GM12875 (cell line): ENCODE measurements at regions not wholly inside any gene's neighbourhood (a gene's known extent, or its start where the extent isn't known, plus 50 kb on each side); places are given as distances from the start of the nearest gene placed in this dataset.

Experiments used
- H3K4me3 ChIP-seq: one replicate; pipeline ENCODE4 v1.5.1; 2011; ENCODE audit warnings: low read depth, low read length, control low read depth
- CTCF ChIP-seq: IDR thresholded peaks from 2 replicates; pipeline ENCODE4 v1.5.1; 2011; ENCODE audit warnings: low read depth, mild to moderate bottlenecking, control low read depth, inconsistent platforms, low read length, moderate library complexity, borderline replicate concordance; ENCODE audit not compliant: insufficient read depth

- no peak overlapping the region for H3K4me3 ChIP-seq
- no peak for TF ChIP-seq CTCF
Measured at GRCh38 chr16:54645345-54645744, 285.3 kb upstream of the IRX5 start.

DNA sequence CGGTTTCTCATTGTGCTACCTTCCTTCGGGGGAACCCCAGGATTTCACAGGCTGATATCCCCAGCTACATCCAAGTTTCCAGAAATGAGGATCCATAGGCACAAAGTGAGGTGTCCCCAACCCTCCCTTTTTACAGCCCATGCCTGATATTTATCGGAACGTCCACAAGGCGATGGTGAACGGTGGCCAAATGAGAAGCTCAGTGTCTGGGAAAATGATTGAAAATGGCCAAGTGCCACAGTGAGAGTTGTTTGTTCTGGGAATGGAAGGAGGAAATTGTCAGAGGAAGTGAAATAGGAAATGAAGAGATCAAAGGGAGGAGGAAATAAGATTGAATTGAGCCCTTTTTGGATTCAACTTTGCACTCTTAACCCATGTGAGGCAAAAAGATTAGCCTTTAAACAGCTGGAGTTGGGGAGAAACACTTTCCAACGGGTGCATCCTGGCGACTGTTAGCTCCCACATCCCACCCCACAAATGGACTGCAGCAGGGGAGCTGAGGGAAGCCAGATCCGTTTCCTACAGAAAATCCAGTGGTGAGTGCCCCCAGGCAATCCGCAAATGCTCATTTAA lies 294.4 kb upstream of the IRX5 start:
- TF ChIP-seq CTCF, result no peak
- no peak overlapping the region for H3K4me3 ChIP-seq

DNA sequence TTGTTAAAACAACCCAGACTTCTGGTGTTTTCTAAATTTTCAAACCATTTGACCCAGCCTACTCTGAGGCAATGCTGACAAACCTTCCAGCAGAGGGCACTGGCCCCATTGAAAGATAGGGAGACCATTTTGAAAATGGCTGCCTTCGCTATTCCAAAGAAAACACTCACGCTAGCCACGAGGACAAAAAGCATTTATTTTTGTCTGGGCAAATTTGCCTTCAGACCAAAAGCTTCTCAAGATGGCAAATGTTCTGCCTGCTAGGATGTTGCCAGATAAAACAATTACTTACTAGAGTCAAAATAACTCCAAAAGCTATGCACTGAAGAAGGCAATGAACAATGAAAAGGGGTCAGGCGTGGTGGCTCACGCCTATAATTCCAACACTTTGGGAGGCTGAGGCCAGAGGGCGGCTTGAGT lies 296.7 kb upstream of the IRX5 start:
- TF ChIP-seq CTCF, result peak; percentile 27; the same call in 1 of the 2 replicates
- H3K4me3 ChIP-seq, result no peak overlapping the region

GRCh38 chr16:54632322-54633220 lies 298.1 kb upstream of the IRX5 start:
- no peak overlapping the region for H3K4me3 ChIP-seq
- TF ChIP-seq CTCF, result no peak

DNA sequence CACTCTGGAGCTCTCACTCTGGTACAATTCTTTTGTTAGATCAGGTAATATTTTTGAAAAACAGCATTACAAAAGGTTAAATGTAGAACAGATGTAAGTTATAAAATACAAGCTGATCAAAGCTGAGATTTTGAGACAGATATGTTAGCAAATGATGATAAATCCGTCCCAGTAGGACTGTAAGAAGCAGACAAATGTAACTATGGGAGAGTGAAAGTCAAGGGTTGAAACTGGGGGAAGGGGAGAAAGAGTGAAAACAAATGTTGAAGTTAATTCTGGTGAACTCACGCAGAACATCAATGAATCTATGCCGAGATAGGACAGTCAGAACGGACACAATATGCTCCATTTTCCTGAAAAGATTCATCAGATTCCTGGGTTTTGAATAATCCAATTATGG lies 298.9 kb upstream of the IRX5 start:
- no peak for TF ChIP-seq CTCF
- no peak overlapping the region for H3K4me3 ChIP-seq

- no peak overlapping the region for H3K4me3 ChIP-seq
- TF ChIP-seq CTCF, result no peak
Measured at GRCh38 chr16:54630284-54630967, 300.2 kb upstream of the IRX5 start.
